Nephron progenitor cell (in vitro differentiated cells): ENCODE measurements at regions not wholly inside any gene's neighbourhood (a gene's known extent, or its start where the extent isn't known, plus 50 kb on each side); places are given as distances from the start of the nearest gene placed in this dataset.
"Not testable (repeated sequence)": the region's sequence is repeated elsewhere in the genome, so short reads cannot be mapped to it uniquely, and the experiment has no call there.

Experiments used
- DNase-seq: peaks from one replicate; pipeline ENCODE4 v3.0.0; 2021
- H3K27ac Mint-ChIP-seq: 2 replicates; pipeline ENCODE4 v1.8.0; 2021; ENCODE audit warnings: mild to moderate bottlenecking, moderate library complexity, mixed read lengths
- H3K27me3 Mint-ChIP-seq: 2 replicates; pipeline ENCODE4 v1.8.0; 2021; ENCODE audit warnings: mild to moderate bottlenecking, low read depth, mixed read lengths; ENCODE audit not compliant: poor library complexity
- H3K36me3 Mint-ChIP-seq: 2 replicates; pipeline ENCODE4 v1.8.0; 2021; ENCODE audit warnings: low read depth, mixed read lengths
- H3K4me1 Mint-ChIP-seq: 2 replicates; pipeline ENCODE4 v1.8.0; 2021; ENCODE audit warnings: mixed read lengths
- H3K4me3 Mint-ChIP-seq: 2 replicates; pipeline ENCODE4 v1.8.0; 2021; ENCODE audit warnings: mild to moderate bottlenecking, moderate library complexity, mixed read lengths
- H3K9me3 Mint-ChIP-seq: 2 replicates; pipeline ENCODE4 v1.8.0; 2021; ENCODE audit warnings: mild to moderate bottlenecking, moderate library complexity, mixed read lengths
- TF ChIP-seq, protein P1 (sequence below): fragments of 200-600 bp; sonication (generic); IDR thresholded peaks from 2 replicates; pipeline ENCODE4 v1.5.0; 2021; ENCODE audit warnings: antibody characterized with exemption

DNA sequence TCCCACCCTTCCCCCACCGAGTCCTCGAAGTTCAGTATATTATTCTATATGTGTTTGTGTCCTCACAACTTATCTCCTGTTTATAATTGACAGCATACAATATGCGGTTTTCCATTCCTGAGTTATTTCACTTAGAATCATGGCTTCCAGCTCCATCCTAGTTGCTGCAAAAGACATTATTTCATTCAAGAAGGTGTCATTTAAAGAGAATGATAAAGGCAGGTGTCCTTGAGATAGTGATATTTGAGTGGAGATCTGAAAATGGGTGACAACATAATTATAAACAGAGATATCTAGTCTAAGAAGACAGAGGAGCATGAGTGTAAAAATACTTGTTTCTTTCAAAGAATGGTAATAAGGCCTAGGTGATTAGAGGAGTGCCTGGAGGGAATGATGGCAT is 876.8 kb downstream of the SLC6A15 start:
- Mint-ChIP-seq H3K27me3 (no peaks in the 10 kb centered on the region), H3K27ac (no peak overlapping the region), H3K4me1 (no peaks in the 10 kb centered on the region), H3K4me3 (no peak overlapping the region), H3K36me3 (no peaks in the 10 kb centered on the region), H3K9me3 (peaks cover 11% of the 10 kb centered on the region)
- DNase-seq, result no peak
- TF ChIP-seq, protein P1, sequence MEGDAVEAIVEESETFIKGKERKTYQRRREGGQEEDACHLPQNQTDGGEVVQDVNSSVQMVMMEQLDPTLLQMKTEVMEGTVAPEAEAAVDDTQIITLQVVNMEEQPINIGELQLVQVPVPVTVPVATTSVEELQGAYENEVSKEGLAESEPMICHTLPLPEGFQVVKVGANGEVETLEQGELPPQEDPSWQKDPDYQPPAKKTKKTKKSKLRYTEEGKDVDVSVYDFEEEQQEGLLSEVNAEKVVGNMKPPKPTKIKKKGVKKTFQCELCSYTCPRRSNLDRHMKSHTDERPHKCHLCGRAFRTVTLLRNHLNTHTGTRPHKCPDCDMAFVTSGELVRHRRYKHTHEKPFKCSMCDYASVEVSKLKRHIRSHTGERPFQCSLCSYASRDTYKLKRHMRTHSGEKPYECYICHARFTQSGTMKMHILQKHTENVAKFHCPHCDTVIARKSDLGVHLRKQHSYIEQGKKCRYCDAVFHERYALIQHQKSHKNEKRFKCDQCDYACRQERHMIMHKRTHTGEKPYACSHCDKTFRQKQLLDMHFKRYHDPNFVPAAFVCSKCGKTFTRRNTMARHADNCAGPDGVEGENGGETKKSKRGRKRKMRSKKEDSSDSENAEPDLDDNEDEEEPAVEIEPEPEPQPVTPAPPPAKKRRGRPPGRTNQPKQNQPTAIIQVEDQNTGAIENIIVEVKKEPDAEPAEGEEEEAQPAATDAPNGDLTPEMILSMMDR, result no peak

DNA sequence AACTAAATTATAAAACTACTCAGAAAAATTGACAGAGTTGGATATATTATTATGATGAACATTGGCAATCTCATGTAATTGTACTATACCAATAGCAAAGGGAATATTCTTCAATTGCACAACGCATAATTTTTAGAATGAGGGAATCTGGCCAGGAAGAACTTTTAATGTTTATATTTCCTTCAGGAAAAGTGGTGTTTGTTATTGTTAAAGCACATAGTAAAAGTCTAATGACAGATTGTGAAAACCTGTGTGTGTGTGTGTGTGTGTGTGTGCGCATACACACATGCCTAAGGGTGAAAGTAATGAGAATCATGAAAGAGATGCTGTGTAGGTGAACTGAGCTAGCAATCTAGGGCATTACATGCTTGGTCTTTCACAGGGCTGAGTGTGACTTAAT is 877.7 kb downstream of the SLC6A15 start:
- H3K4me3 Mint-ChIP-seq, result no peak overlapping the region
- no peaks in the 10 kb centered on the region for H3K27me3 Mint-ChIP-seq
- no peak for DNase-seq
- no peaks in the 10 kb centered on the region for H3K36me3 Mint-ChIP-seq
- TF ChIP-seq, protein P1, result no peak
- H3K9me3 Mint-ChIP-seq, result peaks cover 11% of the 10 kb centered on the region
- no peaks in the 10 kb centered on the region for H3K4me1 Mint-ChIP-seq
- no peak overlapping the region for H3K27ac Mint-ChIP-seq

DNA sequence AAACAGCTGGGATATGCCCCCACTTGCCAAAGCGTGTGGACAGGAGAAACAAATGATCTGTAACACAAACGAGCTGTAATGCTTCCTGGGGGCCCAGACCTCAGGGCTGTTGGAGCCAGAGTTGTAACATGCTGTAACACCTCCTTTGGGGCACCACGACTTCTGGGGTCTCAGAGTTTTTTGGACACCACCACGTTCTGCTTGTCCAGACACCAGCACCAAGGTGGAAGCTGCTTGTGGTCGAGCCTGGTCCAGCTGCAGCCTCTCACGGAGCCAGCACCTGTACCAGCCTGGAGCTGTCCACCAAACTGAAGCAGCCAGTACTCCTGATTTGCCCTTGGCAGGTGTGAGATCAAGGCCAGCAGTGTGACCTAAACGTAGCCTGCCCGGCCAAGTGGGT is 879.4 kb downstream of the SLC6A15 start:
- H3K36me3 Mint-ChIP-seq, result no peaks in the 10 kb centered on the region
- peaks cover 11% of the 10 kb centered on the region for H3K9me3 Mint-ChIP-seq
- DNase-seq, result no peak
- H3K4me3 Mint-ChIP-seq, result no peak overlapping the region
- H3K27ac Mint-ChIP-seq, result no peak overlapping the region
- TF ChIP-seq, protein P1, result no peak
- no peaks in the 10 kb centered on the region for H3K27me3 Mint-ChIP-seq
- no peaks in the 10 kb centered on the region for H3K4me1 Mint-ChIP-seq

- not testable (repeated sequence) for H3K27me3 Mint-ChIP-seq, H3K4me3 Mint-ChIP-seq, H3K4me1 Mint-ChIP-seq, H3K36me3 Mint-ChIP-seq, H3K27ac Mint-ChIP-seq, DNase-seq
- peaks cover 38% of the 10 kb centered on the region for H3K9me3 Mint-ChIP-seq
Observed at GRCh38 chr12:84018556-84019179, 893.9 kb downstream of the SLC6A15 start.

DNA sequence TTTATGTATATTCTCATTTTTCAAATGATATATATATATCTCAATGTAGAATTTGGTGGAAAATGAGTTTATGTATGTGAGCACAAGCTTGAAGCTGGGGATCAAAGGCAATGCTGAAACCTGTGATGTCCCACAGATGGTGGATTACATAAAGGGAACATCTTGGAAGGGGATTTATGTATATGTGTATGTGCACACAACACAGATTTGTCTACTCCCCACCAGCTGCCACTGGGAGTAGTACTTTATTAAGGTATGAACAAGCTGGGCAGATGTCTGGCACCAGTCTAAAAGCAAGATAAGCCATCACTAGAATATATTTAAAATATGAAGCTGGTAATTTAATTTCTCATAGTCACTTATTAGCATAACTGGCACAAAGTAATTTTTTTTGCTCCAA is 895.6 kb downstream of the SLC6A15 start:
- no peaks in the 10 kb centered on the region for H3K4me1 Mint-ChIP-seq
- TF ChIP-seq, protein P1, result no peak

DNA sequence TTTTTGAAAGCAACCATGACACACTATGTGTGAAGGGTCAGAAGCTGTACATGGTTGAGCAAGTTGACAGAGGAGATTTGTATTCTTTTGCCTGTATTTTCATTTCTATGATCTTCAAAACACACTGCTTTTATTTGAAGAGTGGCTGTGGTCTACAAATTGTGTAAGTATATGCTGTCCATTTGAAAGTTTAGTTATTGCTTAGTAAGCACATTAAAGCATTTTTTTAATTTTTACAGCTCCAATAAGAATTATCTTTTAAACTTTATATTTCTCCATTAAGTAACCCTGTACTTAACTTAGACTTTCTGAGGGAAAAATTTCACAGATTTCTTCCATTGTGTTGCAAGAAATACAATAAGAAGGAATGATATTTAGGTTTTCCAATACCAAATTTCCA is 915.2 kb downstream of the SLC6A15 start:
- Mint-ChIP-seq H3K4me3 (no peak overlapping the region), H3K9me3 (no peaks in the 10 kb centered on the region), H3K36me3 (no peaks in the 10 kb centered on the region), H3K4me1 (no peaks in the 10 kb centered on the region), H3K27me3 (no peaks in the 10 kb centered on the region), H3K27ac (no peak overlapping the region)
- no peak for DNase-seq
- TF ChIP-seq, protein P1, result no peak

More for the DNA sequence above, 895.6 kb downstream of the SLC6A15 start:
- Mint-ChIP-seq H3K36me3 (no peaks in the 10 kb centered on the region), H3K27me3 (no peaks in the 10 kb centered on the region), H3K27ac (no peak overlapping the region), H3K9me3 (peaks cover 44% of the 10 kb centered on the region), H3K4me3 (no peak overlapping the region)
- no peak for DNase-seq
